NCI-H446 treated with DMSO at 0.1 percent for 48 hours (cell line): ENCODE measurements at regions not wholly inside any gene's neighbourhood (a gene's known extent, or its start where the extent isn't known, plus 50 kb on each side); places are given as distances from the start of the nearest gene placed in this dataset.

ENCODE experiments used
- DNase-seq: peaks from one replicate; lab custom pipeline; 2025; lab: John Stamatoyannopoulos, UW

DNA sequence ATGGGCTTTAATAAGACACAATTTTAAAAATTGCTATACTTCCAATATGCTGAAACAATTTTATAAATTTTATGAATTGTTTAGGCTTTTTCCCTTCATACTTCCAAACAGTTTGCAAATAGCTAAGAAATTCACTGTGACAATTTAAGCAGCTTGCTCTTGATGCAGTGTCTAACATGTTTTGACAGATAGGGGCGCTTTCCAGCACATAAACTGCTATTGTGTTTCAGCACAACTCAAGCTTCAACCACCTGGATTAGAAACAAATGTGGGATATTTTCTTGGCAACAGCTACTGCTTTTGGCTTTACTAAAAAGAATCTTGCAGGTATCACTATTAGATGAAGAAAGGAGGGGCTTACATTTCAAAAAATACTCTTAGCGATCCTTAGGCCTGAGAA lies 565.8 kb upstream of the DPPA4 start:
- DNase-seq = no peak

- DNase-seq = no peak
Observed at GRCh38 chr3:109910772-109911171, 573.4 kb upstream of the DPPA4 start.

- DNase-seq = no peak
Observed at GRCh38 chr3:109918740-109919139, 581.4 kb upstream of the DPPA4 start.

DNA sequence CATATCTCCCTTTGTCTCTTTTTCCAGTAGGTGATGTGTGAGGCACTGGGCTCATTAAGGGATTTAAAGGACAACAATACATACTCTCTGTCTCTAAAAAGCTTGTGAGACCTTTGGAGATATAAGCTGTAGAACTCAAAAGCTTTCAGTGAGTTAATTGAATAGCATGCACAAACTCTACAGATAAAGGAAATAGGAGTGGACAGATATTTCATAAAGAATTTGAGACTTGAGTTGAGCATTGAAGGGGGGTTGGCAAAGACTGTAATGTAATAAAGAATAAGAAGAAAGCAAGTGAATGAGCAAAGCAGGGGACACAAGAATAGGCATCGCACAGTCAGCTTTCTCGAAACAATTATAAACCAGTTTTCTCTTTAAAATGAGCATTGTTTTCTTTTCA lies 583.4 kb upstream of the DPPA4 start:
- no peak for DNase-seq

DNA sequence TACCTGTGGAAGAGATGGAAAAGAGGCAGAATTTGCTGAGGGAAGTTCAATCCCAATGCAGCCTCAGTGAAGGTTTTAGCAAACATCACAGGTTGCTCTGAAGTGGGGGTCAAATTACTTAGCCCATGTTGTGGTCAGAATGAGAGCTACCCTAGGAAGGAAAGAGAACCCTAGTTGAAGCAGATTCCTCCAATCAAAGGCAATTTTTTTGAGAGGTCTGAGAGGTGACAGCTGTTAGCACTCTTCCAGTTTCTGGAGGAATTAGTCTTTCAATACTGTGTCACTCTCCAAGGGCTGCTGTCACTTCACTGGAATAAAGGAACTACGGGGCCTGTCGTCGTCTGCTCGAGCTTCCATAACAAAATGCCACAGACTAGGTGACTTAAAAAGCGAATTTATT lies 584.2 kb upstream of the DPPA4 start:
- DNase-seq = no peak

- no peak for DNase-seq
Observed at GRCh38 chr3:109922856-109923255, 585.5 kb upstream of the DPPA4 start.

GRCh38 chr3:109923431-109923830 lies 586.1 kb upstream of the DPPA4 start:
- DNase-seq = no peak

DNA sequence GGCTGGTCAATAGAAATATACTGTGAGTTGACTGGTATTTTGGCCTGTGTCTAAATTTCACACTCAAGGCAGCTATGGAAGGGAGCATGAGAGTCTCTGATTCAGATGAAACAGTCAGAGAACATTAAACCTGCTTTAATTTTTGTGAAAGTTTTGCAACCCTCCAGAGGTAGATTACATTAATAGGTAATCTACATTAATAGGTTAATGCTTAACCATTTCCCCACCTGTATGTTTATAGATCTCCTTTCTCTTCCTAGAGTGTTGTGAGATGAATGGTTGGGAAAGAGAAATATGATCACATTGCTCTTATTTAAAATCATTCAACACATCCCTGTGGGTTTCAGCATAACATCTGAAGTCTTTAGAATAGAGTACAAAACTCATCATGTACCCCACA lies 586.9 kb upstream of the DPPA4 start:
- no peak for DNase-seq

DNA sequence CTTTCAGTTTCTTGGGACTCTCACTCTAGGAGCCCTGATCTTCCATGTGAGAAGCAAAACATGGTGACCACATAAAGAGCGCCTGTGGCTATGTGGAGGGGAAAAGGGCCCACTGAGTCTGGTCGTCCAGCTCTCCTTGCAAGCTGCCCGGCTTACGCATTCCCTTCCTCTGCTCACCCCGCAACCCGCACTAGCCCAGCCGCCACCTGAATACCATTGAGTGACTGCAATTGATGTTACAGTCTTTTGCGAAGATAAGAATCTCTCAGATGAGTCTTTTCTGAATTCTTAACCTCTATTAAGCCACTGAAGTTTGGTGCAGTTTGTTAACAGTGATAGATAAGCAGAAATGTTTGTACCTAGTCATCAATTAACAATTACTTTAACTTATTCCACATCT lies 589.0 kb upstream of the DPPA4 start:
- no peak for DNase-seq

DNA sequence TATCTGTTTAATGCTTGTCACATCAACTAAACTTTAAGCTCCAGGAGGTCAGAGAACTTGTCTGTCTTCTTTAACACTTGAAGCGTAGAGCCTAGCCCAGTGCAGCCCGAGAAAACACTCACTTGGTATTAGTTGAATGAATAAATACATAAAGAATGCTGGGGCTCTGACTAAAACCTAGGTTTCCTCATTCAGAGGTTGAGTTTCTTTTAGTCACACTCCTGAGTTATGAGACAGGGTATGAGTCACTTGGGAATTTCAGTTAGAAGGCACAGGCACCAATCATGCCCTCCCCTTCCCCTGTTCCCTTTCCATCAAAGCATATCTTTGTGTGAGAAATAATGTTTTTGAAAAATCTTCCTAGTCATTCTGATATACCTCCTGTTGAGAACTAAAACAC lies 589.8 kb upstream of the DPPA4 start:
- no peak for DNase-seq

DNA sequence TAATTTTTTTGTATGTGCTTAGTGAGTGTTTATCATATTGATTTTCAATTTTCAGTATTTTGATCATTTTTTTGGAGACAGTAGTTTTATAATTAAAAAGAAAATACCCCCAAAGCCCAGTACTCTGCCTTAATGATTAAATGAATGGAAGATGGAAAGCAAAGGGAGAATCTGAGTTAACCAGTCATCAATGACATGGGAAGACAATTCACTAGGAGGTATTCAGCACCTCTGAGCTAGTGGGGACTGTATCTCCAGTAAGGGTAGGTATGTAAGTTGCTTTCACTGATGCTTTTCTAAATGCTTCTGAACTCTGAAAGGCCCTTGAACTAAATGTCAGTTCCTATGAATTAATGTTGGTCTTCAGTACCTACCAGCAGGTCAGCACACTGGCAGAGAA lies 590.4 kb upstream of the DPPA4 start:
- no peak for DNase-seq

DNA sequence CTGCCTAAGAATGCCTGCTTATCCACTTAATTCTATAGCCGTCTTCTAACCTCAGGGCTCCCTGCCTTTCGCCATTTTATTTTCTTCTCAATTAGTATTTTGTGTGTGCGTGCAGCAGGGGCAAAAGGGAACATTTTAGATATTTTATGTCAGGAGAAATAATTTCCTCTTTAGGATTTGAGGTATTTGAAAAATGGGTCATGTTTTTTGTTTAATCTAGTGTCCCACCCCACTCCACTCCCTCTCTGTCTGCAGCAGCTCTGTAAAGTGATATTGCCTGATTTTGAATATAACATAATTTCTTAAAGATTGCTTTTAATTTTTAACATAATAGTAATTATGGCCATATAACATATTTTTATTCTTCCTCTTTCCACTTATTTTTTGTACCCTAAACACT lies 593.2 kb upstream of the DPPA4 start:
- DNase-seq = no peak

DNA sequence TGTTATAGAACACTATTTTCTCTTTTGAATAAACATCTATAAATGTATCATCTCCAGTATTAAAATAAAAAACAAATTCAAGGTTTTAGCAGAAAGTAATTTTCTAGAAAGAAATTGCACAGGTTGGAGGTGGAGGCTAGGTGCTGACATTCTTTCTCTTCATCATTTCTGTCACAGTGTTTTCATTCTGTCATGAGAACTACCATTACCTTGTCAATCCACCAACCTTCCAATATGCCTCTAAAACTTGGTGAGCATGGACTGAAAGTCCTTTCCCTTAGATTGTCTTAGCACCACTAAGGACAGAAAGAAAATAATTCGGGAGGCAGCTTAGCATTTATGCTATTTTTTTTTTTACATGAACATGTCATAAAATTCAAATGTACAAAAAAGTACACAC lies 596.2 kb upstream of the DPPA4 start:
- DNase-seq = no peak

- DNase-seq = no peak
Observed at GRCh38 chr3:109939817-109940216, 602.5 kb upstream of the DPPA4 start.

- DNase-seq = no peak
Observed at GRCh38 chr3:109943181-109943580, 605.8 kb upstream of the DPPA4 start.

- DNase-seq = no peak
Observed at GRCh38 chr3:109944836-109945235, 607.5 kb upstream of the DPPA4 start.

GRCh38 chr3:109952924-109953323 lies 615.6 kb upstream of the DPPA4 start:
- no peak for DNase-seq

- DNase-seq = no peak
Observed at GRCh38 chr3:109963831-109964230, 626.5 kb upstream of the DPPA4 start.

DNA sequence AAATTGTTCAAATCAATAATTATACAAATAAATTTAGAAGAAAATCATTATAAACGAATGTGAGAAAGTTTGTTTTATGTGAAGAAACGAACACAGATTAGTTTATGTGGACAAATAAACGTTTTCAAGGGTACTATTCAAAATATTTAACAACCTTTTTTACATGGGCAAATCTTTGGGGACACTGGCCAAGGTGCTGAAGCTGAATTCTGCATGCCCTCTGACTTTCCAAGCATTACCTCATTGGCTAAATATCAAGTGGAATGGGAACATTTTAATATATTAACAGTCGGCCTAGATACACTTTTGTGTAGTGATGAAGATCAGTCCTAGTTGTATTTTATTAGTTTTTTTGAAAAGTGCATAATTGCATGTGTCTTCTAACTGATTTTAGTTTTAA lies 636.4 kb upstream of the DPPA4 start:
- no peak for DNase-seq

GRCh38 chr3:109977897-109978296 lies 640.6 kb upstream of the DPPA4 start:
- DNase-seq = no peak

DNA sequence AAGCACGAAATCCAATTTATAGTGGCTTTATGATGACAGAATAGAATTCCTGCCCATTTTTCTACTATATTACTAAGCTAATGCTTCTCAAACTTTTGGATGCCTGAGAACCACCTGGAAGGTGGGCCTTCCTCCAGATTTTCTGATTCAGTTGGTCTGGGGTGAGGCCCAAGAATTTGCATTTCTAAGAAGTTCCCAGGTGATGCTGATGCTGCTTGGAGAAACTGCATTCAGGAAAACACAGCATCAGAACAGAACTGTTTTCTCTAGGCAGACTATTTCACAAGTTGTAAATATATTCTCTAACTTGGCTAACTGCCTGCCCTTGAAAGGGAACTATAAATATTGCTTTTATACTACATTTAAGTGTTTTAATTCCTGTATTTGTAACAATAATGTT lies 644.9 kb upstream of the DPPA4 start:
- no peak for DNase-seq

DNA sequence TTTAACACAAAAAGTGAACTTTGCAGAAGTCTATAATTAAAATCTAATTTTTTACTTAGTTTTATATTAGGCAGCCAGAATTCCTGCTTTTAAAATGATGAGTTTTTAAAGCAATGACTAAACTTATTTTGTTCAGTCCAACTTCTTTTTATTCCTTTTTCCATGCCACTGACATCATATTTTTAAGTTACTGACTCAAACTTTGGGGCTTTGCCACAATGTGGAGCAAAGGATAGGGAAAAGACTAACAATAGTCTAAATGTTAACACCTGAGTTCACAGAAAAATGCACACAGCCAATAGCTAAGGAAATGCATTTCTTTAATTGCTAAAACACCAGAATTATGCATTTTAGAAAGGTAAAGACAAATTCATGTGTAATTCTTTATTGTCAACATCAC lies 647.6 kb upstream of the DPPA4 start:
- no peak for DNase-seq

- no peak for DNase-seq
Observed at GRCh38 chr3:109985943-109986555, 648.7 kb upstream of the DPPA4 start.

DNA sequence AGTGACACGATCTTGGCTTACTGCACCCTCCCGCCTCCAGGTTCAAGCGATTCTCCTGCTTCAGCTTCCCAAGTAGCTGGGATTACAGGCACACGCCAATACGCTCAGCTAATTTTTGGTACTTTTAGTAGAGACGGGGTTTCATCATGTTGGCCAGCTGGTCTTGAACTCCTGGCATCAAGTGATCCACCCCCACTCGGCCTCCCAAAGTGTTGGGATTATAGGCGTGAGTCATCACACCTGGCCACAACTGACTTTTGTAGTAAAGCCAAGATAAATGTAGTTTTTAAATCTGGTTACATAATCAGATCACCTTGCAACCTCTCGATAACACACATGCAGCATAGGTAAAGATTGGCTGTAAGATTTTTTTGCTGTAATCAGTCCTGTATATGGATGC lies 657.5 kb upstream of the DPPA4 start:
- DNase-seq = no peak

GRCh38 chr3:109995377-109995776 lies 658.0 kb upstream of the DPPA4 start:
- DNase-seq = no peak
